ENCODE measurements at regions not wholly inside any gene's neighbourhood (a gene's known extent, or its start where the extent isn't known, plus 50 kb on each side); places are given as distances from the start of the nearest gene placed in this dataset.
A peak's percentile ranks its signal among the peaks of the same experiment; 100 is the strongest.
"Not testable (repeated sequence)": the region's sequence is repeated elsewhere in the genome, so short reads cannot be mapped to it uniquely, and the experiment has no call there.

DNA sequence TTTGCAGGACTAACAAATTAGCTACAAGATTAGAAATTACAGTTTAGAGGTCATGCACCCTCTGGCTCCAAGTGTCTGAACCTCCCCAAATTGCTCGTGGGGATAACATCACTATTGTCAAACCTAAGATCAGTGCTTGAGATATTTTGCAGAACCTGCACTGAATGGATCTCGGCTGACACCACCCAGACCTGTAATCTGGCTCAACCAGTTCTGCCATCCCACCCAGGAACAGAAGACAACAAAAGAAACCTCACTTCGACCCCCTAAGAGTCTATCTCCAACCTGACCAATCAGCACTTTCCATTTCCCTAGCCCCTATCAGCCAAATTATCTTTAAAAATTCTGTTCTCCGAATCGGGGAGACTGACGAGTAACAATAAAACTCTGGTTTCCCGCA, 318.7 kb downstream of the NAP1L3 start:
- H3K4me3 Mint-ChIP-seq (ENCODE audit: unreplicated experiment), result no peak overlapping the region
- H3K27ac Mint-ChIP-seq (ENCODE audit: unreplicated experiment), result no peak overlapping the region

GRCh38 chrX:93346309-93346708, 327.1 kb downstream of the NAP1L3 start:
- Mint-ChIP-seq H3K4me1 (ENCODE audit: low read depth) (no peaks in the 10 kb centered on the region), H3K9me3 (ENCODE audit: low read depth) (peaks cover 10% of the 10 kb centered on the region), H3K27ac (ENCODE audit: unreplicated experiment) (no peak overlapping the region), H3K27me3 (ENCODE audit: low read depth) (peaks cover 2% of the 10 kb centered on the region), H3K36me3 (ENCODE audit: low read depth) (no peaks in the 10 kb centered on the region), H3K4me3 (ENCODE audit: unreplicated experiment) (no peak overlapping the region)
- DNase-seq (ENCODE audit: low spot score), result no peak
- TF ChIP-seq, protein P1, sequence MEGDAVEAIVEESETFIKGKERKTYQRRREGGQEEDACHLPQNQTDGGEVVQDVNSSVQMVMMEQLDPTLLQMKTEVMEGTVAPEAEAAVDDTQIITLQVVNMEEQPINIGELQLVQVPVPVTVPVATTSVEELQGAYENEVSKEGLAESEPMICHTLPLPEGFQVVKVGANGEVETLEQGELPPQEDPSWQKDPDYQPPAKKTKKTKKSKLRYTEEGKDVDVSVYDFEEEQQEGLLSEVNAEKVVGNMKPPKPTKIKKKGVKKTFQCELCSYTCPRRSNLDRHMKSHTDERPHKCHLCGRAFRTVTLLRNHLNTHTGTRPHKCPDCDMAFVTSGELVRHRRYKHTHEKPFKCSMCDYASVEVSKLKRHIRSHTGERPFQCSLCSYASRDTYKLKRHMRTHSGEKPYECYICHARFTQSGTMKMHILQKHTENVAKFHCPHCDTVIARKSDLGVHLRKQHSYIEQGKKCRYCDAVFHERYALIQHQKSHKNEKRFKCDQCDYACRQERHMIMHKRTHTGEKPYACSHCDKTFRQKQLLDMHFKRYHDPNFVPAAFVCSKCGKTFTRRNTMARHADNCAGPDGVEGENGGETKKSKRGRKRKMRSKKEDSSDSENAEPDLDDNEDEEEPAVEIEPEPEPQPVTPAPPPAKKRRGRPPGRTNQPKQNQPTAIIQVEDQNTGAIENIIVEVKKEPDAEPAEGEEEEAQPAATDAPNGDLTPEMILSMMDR (IDR thresholded peaks at IDR 0.05), result no peak

More for the DNA sequence above, 318.7 kb downstream of the NAP1L3 start:
- Mint-ChIP-seq H3K9me3 (ENCODE audit: low read depth) (no peaks in the 10 kb centered on the region), H3K27me3 (ENCODE audit: low read depth) (no peaks in the 10 kb centered on the region), H3K36me3 (ENCODE audit: low read depth) (no peaks in the 10 kb centered on the region), H3K4me1 (ENCODE audit: low read depth) (no peaks in the 10 kb centered on the region)
- no peak for DNase-seq (ENCODE audit: low spot score)
- TF ChIP-seq, protein P1 (IDR thresholded peaks at IDR 0.05), result no peak

DNA sequence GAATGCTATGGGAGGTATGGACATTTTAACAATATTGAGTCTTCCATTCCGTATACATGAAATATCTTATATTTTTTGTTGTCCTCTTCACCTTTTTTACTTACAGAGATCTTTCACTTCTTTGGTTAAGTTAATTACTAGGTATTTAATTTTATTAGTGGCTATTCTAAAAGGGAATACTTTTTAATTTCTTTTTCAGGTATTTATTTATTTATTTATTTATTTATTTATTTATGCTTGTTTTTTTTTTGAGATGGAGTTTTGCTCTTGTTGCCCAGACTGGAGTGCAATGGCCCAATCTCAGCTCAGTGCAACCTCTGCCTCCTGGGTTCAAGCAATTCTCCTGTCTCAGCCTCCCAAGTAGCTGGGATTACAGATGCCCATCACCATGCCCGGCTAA, 329.1 kb downstream of the NAP1L3 start:
- H3K4me3 Mint-ChIP-seq (ENCODE audit: unreplicated experiment); H3K36me3 Mint-ChIP-seq (ENCODE audit: low read depth); H3K4me1 Mint-ChIP-seq (ENCODE audit: low read depth); H3K27ac Mint-ChIP-seq (ENCODE audit: unreplicated experiment); DNase-seq (ENCODE audit: low spot score); H3K27me3 Mint-ChIP-seq (ENCODE audit: low read depth): not testable (repeated sequence)
- peaks cover 12% of the 10 kb centered on the region for H3K9me3 Mint-ChIP-seq (ENCODE audit: low read depth)

DNA sequence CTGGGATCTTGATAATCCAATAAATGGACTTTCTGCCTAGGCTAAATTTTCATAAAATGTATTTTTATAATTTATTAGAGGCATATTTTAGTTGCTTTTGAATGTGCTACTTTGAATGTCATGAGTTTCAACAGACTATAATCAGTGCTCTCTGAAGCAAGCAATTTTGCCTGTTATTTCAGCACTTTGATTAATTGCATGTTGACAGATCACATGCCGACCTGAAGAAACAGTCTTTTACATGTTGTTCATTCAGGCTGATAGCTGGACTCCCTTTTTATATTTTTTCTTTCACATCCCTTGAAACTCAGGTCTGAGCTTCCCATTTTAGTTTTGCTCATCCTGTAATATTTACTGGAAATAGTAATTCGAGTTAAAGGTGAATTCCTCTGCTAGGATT, 341.0 kb downstream of the NAP1L3 start:
- Mint-ChIP-seq H3K9me3 (ENCODE audit: low read depth) (no peaks in the 10 kb centered on the region), H3K27me3 (ENCODE audit: low read depth) (no peaks in the 10 kb centered on the region), H3K27ac (ENCODE audit: unreplicated experiment) (no peak overlapping the region), H3K4me3 (ENCODE audit: unreplicated experiment) (no peak overlapping the region), H3K36me3 (ENCODE audit: low read depth) (no peaks in the 10 kb centered on the region), H3K4me1 (ENCODE audit: low read depth) (no peaks in the 10 kb centered on the region)
- no peak for DNase-seq (ENCODE audit: low spot score)
- TF ChIP-seq, protein P1 (IDR thresholded peaks at IDR 0.05), result no peak

GRCh38 chrX:93322110-93322509, 351.3 kb downstream of the NAP1L3 start:
- H3K36me3 Mint-ChIP-seq (ENCODE audit: low read depth), result no peaks in the 10 kb centered on the region
- no peak overlapping the region for H3K4me3 Mint-ChIP-seq (ENCODE audit: unreplicated experiment)
- TF ChIP-seq, protein P1 (IDR thresholded peaks at IDR 0.05), result no peak
- DNase-seq (ENCODE audit: low spot score), result peak; percentile 75
- no peaks in the 10 kb centered on the region for H3K4me1 Mint-ChIP-seq (ENCODE audit: low read depth)
- no peak overlapping the region for H3K27ac Mint-ChIP-seq (ENCODE audit: unreplicated experiment)
- H3K9me3 Mint-ChIP-seq (ENCODE audit: low read depth), result peaks cover 11% of the 10 kb centered on the region
- H3K27me3 Mint-ChIP-seq (ENCODE audit: low read depth), result no peaks in the 10 kb centered on the region

GRCh38 chrX:93319609-93320008, 353.8 kb downstream of the NAP1L3 start:
- H3K27ac Mint-ChIP-seq (ENCODE audit: unreplicated experiment), result no peak overlapping the region
- H3K4me1 Mint-ChIP-seq (ENCODE audit: low read depth), result no peaks in the 10 kb centered on the region
- DNase-seq (ENCODE audit: low spot score), result no peak
- TF ChIP-seq, protein P1 (IDR thresholded peaks at IDR 0.05), result no peak
- H3K36me3 Mint-ChIP-seq (ENCODE audit: low read depth), result no peaks in the 10 kb centered on the region
- peaks cover 21% of the 10 kb centered on the region for H3K9me3 Mint-ChIP-seq (ENCODE audit: low read depth)
- H3K4me3 Mint-ChIP-seq (ENCODE audit: unreplicated experiment), result no peak overlapping the region
- no peaks in the 10 kb centered on the region for H3K27me3 Mint-ChIP-seq (ENCODE audit: low read depth)

All from chondrocyte (in vitro differentiated cells).